HG03280 (cell line): ENCODE measurements at regions not wholly inside any gene's neighbourhood (a gene's known extent, or its start where the extent isn't known, plus 50 kb on each side); places are given as distances from the start of the nearest gene placed in this dataset.

ENCODE experiments used
- ATAC-seq: cut with Tn5 transposase; IDR thresholded peaks from one replicate; pipeline ENCODE4 v1.9.1; 2021; ENCODE audit warnings: mild to moderate bottlenecking, moderate library complexity; ENCODE audit not compliant: unreplicated experiment

DNA sequence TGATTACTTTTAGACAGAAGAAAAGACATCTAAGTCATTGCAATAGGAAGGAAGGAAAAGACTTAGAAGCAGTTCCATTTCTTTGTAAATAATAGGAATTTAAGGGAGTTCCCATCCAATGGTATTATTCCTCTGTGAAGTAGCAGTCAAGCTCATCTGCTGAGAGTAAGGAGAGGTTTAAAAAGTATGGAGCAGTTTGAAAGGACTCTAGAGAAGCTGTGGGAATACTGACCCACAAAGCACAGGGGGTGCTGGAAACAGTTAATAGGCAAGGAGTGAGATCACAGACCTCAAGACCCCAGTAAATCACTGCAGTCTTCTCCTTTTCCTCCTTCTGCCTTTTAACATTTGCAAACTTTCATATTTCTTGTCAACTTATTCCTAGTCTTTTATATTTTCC lies 428.5 kb downstream of the ADAMTS20 start:
- no peak for ATAC-seq

DNA sequence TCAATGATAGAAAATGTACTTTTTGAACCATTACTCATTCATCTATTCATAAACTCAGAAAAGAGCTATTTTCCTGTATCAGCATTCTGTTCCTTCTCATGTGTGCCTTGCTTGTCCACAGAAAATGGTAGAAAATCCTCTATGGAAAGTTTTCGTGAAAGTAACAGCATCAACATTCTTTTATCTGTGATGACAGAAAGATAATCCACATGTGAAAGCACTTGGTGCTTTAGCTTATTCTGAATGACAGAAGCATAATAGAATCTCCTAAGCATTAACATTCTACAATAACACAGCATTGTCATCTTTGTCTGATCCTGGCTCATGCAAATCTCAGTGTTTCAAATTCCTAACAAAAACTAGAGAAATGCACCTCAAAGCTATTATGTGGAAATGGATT lies 431.9 kb downstream of the ADAMTS20 start:
- ATAC-seq: no peak

DNA sequence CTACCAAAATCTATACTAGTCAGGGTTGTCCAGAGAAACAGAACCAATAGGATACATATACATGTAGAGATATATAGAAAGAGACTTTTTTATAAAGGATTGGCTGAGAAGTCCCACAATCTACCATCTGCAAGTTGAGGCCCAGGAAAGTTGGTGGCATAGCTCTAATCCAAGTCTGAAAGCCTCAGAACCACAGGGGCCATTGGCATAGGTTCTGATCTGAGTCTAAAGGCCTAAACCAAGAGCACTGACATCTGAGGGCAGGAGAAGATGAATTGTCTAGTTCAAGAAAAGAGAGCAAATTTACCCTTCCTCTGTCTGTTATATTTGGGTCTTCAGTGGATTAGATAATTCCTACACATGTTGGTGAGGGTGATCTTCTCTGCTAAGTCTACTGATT lies 433.1 kb downstream of the ADAMTS20 start:
- ATAC-seq: no peak

DNA sequence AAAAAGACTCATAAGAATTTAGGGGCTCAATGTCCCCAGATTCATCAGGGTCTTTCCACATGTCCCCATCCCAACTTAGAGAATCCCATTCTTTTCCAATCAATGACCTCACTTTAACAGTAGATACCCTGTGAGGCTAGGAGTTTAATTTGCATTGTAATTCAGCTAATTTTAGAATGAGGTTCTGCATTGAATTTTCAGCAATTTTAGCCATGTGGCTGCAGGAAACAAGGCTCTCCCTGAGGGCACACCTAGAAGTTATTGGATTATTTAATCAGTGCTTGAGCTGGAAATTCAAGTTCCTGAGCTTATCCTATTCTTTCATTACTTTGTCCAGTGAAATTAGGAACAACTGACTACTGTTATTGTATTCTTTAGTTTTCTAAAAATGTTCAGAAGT lies 433.8 kb downstream of the ADAMTS20 start:
- no peak for ATAC-seq

DNA sequence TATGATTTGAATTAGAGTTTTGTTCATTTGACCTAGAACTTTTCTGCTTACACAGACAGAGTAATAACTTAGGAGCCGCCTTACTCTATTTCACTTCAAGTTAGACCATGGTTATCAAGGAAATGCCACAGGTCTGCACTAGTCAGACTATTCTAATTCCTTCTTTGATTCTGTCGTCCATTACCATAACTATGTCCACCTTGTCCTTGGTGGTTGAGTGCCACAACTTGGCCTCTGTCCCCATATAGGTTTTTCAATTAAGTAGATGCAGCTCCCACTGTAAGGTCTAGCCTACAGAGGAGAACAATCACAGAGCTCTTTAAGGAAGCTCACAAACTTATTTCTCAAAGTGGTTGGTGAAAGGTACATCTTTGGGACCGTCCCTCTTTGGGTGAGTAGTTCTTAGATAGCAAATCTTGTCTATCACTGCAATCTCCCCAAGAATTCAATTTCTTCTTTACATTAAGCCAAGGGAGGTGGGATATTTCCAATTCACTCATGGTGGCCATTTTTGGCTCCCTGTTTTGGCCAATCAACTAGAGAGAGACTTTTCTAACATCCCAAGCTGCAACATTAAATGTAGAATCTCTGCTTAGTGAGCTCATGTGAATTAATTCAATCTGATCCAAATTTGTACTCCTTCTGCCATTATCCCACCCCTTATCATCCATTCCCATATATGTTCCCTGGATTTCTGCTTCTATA lies 434.6 kb downstream of the ADAMTS20 start:
- no peak for ATAC-seq

DNA sequence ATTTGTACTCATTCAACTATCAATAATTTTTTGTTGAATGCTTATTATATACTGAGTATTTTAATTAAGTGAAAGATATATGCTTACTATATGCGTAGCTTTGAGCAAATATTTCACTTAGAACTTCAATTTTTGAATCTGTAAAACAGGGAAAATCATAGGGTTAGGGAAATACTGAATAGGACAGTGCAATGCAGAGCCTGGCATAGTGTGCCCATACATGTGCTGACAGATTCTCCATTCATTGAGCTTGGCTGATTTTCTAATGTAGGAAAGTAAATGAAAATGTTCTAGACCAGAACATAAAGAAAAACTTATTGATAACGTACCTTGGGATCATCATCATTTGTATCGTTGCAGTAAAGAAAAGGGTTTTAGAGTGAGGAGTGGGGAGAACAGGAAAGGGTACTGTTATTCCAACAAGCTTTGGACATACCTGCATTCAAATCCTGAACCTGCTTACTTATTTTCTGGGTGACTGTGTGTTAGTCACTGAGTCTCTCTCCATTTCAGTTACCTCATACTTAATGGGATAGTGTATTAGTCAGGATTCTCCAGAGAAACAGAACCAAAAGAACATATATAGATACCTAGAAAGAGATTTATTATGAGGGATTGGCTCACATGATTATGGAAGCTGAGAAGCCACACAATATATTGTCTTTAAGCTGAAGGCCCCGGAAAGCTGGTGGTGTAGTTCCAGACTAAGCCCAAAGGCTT lies 436.4 kb downstream of the ADAMTS20 start:
- ATAC-seq: no peak

DNA sequence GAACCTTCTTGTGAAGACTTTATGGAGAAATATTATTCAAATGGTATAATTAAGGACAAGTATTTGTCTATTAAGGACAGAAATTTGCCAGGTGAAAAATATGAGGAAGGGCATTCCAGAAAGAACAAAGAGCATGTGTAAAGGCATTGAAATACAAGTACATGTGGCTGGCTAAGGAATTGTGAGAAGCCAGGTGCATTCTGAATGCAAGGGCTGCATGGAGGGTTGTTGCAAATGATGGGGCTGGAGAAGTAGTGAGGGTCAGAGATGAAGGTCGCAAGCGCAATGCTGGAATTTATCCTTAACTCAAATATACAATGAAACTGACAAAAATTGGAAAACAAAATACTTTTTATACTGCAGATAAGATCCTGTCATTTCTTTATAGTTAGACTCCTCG lies 437.7 kb downstream of the ADAMTS20 start:
- no peak for ATAC-seq

DNA sequence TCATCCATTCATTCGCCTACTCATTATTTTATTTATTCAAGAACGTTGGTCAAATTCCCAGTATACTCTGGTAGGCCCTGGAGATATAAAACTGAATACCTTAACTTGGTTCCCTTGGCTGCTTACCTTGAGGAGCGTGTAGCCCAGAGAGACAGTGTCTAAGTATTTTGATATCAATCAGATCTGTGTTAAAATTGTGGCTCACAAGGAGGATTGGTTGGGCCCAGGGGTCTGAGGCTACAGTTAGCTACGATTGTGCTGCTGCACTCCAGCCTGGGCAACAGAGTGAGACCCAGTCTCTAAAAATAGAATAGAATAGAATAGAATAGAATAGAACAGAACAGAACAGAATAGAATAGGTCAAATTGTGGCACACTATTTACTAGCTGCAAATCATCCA lies 438.4 kb downstream of the ADAMTS20 start:
- no peak for ATAC-seq

DNA sequence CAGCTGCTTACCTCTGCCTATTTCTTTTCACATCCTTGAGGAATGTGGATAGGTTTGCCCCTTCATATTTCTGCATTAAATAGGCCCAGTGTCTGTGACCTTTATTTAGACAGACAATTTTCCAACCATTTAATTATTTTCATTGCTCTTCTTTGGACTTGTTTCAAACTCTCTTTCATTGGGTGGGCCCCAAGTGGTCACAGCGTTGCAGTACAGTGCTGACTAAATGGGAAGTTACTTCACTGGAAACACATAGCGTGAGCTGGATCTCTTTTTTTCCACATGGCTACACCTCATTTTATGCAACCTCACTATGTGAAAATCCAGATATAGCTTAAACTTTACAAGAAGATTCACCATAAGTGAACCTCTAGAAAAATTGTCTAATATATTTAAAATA lies 438.9 kb downstream of the ADAMTS20 start:
- ATAC-seq: no peak

DNA sequence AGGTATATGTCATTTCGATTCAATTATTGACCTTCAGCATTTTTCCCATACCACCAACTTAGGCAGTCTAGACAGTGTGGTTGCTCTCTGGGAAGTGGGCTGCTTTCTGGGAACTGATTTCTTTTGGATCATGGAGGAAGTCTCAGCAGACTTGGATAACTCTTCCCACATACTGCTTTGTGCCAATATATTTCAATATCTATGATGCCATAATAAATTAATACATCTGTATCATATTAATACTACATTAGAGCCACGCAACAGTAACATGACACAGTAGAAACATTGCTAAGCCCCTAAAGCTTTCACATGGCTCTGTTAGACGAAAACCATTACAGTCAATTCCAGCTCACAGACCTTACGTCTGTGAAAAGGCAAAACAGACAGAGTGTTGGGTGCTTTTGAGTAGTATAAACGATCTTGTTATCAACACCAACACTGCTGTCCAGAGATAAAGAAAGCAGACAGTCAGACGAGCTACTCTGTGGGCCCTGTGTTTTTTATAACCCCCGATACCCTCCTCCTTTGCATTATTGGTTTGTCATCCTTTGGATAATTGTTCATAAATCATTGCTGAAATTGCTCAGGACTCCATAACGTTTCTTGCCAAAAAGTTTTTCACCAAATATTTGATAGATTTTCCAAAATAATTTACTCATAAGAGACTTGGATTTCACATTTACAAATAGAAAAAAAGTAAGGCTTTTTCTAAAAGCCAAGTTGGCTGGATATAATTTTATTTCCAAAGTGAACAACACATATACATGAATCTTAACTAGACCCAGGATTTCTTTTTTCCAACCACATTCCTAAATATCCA lies 439.7 kb downstream of the ADAMTS20 start:
- ATAC-seq: no peak

DNA sequence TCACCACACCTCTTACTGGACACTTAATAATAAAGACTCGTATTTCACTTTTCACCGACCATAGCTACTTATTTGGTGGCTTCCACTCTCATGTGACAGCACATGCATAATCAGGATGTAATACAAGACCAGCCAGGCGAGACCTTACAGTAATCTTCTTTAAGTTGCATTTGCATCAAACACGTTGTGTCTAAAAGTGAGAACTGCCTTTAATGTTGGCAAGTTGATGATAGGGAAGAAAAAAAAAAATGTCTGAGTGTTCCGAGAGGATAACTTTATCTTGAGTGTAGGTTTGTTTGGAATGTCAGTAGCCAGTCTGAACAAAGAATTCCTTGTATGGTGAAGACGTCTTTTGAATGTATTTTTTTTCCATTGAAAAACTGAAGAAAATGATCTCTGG lies 440.4 kb downstream of the ADAMTS20 start:
- ATAC-seq: no peak

DNA sequence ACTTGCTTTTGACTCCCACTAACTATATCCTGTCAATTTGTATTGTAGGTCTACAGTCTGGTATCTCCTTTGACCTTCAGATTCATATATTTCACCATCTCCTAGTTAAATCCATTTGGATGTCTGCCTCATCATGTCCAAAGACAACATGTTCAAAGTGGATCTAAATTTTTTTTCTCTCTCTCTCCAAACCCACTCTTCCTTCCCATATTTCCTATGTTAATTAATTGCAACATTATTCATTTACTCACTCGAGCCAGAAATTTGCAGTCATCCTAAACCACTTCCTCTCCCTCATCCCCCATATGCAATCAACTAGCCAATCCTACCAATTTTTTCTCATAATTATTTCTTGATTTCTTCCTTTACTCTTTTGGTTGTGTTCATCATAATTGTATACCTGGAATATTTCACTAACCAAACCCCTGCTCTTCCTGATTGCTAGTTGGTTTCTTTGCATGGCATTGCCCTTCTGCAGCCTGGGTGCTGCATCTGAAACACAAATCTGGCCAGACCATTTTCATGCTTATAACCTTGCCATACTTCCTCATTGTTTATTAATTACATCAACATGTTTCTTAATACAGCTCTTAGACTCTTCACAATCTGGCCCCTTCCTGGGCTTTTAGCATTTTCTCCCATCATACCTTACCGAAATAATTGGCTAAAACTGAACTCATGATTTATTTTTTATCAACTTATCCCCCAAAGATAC lies 442.2 kb downstream of the ADAMTS20 start:
- no peak for ATAC-seq

DNA sequence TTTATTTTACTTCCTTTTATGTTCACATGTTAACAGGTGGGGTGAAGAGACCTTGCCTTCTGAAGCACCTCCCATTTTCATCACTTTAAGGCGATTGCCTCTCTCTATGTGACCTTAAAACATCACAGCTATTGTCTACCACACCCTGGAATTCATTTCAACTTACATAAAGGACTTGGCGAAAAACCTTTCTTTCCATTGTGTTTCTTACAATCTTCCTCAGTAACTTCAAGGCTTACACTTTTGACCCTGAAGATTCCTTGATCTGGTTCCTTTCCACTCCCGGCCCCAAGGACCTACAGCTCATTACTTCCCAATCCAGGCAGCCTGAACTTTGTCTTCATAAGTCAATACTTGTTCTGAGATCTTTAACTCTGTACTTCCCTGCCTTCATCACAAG lies 443.3 kb downstream of the ADAMTS20 start:
- ATAC-seq: no peak

DNA sequence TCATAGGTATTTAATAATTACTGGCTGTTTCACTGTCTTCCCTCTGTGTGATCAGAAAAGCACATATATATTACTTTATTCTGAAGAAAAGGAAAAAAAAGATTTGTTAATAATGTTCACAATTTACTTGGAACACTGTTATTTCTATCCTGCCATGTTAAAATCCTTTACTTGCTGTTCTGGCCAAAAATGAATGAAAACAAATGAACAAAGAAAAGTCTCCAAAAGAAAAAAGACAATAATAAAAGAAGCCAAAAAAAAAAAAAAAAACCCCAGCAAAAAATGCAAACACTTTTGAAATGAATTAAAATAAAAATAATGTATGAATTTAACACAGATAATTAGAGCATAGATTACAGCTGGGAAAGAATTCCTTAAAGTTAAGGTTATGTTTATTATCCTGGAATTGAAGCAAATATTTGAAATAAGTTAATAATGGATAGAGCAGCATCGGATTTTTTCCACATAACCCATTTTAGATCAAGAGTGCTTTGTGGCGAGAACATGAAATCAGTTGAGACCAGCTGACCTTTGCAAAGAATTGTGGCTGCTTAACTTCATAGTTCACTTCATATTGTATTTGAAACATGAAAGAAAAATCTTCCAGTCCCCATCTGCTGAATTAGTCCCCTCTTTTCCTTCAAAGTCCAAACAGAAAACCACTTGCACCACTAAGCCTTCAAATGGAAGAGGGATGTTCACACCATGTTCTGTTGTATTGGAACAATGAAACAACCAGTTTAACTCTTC lies 444.8 kb downstream of the ADAMTS20 start:
- ATAC-seq: no peak

DNA sequence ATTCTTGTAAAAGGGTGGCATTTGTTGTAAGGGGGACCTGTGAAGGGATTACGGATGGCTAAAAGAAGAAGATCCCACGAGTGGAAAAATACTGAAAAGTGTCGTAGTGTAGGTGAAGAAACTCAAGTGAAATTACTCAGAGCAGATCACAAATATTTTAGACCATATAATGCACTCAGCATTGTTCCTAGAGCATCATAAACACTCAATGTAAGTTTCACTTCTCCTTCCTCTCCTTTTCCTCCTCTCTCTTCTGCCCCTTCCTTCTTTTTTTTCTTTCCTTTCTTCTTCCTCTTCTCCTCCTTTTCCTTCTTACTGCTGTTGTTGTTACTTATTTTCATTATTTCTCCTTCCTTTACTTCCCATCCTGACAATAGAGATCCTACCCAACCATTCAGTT lies 445.6 kb downstream of the ADAMTS20 start:
- no peak for ATAC-seq

DNA sequence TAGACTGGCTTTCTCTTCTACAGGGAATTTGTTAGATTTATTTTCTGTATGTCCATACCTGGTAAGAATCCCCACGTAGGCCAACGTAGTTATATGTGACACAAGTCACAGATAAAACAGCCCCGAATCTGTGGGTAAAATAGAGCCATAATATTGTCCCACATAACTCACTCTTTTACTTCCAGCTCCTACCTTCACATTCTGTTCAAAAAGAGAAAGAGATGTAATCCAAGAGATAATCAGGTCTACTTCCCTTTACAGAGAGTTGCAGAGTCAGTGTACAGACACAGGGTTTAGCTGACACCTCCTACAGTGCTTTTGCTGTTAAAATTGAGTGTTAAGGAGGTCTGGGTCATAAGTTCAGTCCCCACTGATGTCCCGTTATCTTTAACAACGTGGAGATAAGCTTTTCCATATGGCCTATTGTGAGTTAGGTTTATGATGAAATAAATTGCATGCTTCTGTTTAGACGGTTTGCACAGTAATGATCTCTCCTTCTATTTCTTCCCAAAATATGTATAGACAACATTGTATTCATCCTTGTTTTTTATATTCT lies 446.5 kb downstream of the ADAMTS20 start:
- no peak for ATAC-seq

DNA sequence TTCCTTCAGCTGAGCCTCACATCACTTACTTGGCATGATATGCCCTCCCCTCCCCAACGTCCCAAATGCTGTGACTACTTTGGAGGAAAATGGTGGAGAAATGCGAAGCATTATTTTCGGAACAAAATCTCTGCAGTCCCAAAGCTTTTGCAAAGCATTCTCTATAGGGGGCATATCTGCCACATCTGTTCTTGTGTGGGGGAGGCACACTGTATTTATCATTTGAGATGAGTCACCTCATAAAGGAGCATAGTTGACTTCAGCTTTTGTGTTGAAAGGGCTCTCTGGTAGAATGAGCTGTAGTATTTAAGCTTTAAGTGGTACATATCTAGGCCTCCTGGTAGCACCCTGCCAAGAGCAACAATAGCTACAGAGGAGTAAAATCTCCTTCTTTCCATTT lies 447.5 kb downstream of the ADAMTS20 start:
- ATAC-seq: no peak

DNA sequence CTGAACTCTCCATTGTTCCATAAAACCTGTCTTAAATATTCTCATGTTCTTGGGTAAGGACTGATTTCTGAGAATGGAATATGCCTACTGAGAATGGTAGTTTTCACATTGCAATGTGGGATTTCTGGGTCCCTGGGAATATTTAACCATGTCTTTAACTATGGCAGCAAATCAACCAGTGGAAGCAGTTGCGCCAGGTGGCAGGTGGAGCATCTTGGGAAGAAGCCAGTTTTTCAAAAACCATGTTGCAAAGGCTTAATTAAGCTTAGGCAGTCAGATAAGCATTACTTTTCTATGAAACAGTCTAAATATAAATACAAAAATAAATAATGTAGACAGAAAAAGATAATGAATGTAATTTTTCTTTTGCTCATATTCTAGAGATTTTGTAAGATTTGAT lies 448.1 kb downstream of the ADAMTS20 start:
- ATAC-seq: no peak

DNA sequence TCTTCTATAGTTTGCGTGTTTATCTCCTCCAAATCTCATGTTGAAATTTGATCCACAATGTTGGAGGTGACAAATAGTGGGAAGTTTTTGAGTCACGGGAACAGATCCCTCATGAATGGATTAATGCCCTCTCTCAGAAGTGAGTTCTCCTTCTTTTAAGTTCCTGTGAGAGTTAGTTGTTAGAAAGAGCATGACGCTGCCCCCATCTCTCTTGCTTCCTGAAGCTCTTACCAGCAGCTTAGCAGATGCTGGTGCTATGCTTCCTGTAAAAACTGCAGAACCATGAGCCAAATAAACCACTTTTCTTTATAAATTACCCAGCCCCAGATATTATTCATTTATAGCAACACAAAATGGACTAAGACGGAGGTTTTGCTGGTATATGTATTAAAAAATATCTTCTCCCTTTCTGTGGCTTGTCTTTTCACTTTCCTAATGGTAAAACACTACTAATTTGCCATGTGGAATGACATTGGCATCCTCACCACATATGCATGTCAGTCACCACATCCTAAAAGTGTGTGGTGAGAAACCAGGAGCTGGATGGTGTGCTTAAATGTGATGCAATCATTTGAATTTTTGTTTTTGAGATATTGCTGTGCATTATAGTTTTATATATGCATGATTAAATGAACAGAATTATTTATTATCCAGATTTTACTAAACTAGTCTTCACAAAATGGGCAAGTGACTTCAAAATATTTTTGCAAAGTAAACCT lies 449.3 kb downstream of the ADAMTS20 start:
- ATAC-seq: no peak

DNA sequence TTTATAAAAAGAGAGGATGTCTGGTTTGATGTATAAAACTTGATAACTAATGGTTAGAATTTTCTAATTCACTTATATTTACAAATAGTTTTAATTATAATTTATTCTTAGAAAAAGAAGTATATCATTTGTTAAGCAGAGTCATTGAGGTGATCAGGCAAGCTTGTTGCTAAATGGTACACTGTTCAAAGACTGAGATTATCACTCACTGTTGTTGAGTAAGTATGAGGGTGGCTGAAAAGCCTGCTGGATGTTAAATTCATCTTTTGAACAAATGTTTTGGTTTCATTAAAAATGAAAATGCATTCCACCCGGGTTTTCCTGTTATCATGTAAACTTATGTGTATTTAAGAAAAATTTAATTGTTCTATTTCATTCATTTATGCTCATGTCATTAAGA lies 451.8 kb downstream of the ADAMTS20 start:
- no peak for ATAC-seq
